Activated T-helper 9 cell treated with anti-CD3 and anti-CD28 coated beads, Interleukin-2, amount 50 U/mL, for 16 hours (primary cell): ENCODE measurements at regions not wholly inside any gene's neighbourhood (a gene's known extent, or its start where the extent isn't known, plus 50 kb on each side); places are given as distances from the start of the nearest gene placed in this dataset.

ENCODE experiments used
- DNase-seq: peaks from one replicate; pipeline ENCODE4 v3.0.0-alpha.2; 2020; ENCODE audit warnings: low read depth

DNA sequence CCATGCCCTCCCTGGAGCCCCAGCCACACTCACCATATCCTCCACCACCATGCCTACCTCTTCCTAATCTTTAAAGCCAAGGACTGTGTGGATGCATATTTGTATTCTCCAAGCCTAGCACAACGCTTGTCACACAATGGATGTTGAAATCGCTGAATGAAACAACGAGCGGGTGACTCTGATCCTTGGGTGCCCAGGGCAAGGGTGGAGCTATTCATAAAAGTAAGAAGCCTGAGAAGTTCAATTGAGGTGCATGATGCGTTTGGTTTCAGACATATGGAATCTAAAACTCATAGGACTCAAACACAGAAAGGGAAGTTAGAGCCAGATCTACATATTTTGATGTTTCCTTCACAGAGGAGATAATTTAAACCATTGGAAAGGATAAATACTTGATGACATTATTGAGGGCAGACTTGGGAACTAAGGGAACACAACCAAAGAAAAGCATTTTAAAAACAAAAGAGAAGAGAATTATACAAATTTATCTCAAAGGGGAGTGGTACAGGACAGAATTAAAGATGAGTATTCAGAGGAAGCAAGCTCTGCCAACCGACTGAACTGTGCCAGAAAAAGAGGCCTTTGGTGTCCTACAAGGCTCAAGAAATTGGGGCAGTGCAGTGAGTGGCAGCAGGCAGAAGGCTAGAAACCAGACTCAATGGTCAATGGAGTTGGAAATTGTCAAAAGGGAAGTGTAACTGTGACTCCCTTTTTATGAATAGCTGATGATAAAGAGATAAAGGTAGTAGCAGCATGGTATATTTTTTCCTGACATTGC lies 200.6 kb upstream of the NCKAP5 start:
- DNase-seq = no peak

DNA sequence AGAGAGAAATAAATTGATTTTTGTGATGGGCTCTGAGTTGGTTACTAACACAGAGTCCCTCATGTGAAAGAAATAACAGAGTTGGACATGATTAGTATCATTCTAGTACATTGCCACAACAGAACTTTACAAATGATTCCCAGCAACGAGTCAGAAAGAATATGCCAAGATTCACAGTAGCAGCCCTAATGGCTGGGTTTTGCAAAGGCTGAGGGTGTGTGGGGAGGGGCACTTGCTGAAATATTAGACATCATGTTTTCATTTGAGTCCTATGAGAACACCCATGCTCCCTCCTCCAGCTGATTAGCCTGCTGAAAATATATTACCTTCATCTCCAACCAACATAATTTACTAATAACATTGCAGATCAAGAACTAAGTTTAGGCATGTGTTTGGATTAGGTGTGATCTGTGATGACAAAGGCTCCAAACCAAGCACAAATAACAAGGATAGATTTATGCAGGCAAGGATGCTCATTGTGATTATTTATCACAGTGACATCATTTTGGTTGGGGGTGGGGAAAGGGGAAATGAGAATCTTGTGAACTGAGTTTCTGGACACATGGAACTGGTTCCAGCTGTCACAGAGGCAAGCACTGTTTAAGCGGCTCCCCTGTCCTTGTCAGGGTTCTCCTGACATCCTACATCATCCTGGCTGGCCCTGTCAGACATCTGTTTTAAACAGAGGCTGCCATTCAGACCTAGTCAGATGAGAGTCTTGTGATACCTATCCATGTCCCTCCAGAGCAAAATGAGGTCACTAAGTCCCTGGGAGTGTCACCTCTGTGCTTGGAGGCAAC lies 205.8 kb upstream of the NCKAP5 start:
- DNase-seq = no peak

DNA sequence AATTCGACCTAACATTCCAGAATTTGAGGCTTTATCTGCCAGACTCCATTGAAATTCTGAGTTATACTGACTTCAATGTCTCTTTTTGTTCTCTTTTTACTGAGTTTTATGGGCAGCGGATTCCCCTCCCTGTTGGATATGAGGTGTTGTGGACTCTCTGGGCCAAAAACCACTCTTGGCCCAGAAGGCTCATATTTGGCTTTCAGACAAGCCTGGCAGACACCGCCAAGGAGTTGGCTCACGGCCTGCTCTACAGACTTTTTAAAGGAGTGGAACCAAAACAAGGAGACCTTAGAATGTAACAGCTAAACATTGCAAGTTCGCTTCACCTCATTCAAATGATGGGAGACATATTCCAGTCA lies 206.4 kb upstream of the NCKAP5 start:
- no peak for DNase-seq

DNA sequence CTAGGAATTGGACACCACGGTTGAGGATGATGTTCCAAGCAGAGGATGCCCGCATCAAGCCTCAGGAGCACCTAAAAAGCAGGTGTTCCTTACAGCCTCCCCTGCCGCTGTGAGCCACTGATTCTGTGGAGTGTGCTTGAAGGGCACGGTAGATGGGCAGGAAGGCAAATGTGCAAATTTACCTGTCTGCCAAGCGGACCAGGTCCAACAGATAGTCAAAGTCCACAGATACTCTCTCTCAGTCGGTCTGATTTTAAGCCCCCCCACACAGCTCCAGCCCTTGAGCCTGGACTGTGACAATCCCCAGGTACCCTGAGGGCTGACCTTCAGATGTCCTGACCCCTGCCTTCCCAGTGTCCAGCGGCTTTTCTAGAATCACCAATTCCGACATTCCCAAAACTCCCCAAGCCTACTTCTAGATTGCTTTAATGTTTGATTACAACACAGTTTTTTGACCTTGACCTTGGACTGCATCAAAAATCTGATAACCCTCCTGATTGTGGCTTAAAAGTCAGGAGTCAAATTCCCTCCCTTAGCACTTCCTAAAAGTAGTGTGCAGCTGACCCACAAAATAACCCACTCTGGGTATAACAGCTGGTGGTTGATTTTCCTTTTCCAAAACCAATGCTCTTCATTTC lies 208.8 kb upstream of the NCKAP5 start:
- no peak for DNase-seq

DNA sequence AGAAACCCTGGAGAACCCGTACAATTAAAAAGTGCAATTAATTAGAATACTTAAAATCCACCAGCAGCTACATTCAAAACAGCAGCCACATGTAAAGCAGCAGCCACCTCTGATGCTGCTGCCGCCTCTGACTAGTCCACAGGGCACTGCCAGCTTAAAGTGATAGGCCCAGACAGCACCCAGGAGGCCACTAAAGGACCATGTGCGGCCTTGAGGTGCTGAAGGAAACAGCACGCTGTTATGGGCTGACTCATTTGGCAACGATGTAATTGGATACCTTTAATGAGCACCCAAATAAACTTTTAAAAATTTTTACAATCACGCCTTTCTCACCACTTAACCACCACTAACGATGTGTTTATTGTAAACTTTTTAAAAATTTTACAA lies 209.3 kb upstream of the NCKAP5 start:
- no peak for DNase-seq

DNA sequence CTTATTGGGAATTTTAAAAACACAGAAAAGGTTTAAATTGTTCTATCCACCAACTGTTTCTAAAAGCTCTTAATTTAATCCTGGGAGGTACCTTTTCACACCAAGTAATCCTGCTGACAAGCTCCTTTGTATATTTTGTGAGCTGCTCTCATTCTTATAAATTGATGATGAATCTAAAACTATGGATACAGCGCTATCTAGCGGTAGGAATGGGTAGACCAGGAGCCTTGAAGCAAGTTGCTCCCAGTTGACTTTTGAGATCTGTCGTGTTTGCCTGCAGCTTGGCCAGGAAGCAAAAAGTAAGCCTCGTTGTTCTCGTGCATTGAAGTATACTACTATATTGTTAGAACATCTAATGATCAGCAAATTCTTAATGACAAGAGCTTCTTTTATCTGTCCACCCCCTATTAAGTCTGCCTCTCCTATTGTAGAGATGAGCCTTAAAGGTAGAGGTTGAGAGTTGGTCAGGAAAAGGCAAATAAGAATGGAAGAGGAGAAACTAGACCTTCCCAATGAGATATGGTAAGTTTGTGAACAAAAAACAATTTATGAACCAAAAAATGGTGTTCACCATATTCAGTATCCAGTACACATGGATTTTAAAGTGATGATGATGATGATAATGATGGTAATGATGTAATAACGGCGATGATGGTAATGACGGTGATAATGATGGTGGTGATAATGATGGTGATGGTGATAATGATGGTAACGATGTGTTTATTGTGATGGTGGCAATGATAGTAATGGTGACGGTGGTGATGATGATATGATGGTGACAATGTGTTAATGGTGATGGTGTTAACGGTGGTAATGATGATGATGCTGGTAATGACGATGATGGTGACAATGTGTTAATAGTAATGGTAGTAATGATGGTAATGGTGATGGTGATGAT lies 212.1 kb upstream of the NCKAP5 start:
- no peak for DNase-seq

DNA sequence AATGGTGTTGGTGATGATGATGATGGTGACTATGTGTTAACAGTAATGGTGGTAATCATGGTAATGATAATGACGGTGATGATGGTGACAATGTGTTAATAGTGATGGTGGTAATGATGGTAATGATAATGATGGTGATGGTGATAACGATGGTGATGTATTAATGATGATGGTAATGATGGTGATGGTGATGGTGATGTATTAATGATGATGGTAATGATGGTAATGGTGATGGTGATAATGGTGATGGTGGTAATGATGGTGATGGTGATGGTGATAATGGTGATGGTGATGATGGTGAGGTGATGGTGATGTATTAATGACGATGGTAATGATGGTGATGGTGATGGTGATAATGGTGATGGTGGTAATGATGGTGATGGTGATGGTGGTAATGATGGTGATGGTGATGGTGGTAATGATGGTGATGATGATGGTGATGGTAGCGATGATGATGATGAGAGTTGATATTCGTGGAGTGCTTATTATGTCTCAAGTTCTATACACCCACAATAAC lies 212.8 kb upstream of the NCKAP5 start:
- DNase-seq = no peak

DNA sequence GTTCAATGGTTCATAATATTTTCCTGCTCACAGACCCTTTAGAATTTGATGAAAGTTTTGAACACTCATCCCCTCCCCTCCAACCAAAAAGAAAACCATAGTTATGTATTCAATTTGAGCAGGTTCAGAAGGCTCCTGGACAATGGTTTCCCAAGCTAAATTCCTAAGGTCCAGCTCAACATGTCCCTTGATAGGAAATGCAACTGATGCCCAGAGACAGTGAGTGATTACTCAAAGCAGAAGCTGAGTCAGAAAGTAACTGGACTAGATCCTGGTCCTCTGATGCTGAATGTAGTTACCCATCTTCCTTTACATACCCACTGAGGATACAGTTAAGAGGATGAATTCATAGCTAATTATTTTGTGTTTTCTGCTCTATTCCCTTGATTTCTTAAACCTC lies 218.9 kb upstream of the NCKAP5 start:
- no peak for DNase-seq

DNA sequence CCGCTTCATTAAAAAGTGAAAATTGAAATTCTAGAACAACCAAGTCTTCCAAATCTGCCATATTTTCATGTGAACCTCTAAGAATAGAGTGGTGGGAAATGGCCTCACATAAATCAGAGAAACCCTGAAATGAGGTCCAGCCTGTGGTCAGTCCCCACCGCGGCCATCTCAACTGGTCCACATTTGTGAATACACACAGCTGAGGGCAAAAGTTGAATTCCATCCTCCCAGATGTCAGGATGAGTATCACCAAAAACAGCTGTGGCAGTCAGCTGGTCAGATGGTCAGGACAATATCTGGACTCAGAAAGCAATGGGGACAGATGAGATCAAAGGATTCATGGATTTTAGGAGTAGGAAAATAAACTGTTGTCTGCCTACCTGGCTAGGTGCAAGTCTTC lies 219.4 kb upstream of the NCKAP5 start:
- no peak for DNase-seq

DNA sequence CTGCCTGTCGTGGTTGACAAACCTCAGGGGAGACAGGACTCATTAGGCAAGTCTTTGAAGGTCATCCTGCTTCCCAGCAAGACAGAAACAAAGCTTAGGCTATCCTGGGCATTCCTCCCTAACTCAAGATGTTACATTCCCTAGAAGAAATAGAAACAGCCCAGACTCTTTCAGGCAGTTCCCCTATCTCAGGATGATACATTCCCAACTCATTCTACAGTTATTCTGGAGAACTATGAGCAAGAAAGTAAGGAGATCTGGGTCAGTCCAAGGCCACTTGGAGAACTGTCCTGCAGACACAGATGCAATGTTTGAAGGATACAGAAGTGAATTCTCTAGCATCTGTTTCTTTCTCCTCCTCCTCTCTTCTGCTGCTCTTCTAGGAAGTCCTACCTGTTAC lies 220.1 kb upstream of the NCKAP5 start:
- no peak for DNase-seq

DNA sequence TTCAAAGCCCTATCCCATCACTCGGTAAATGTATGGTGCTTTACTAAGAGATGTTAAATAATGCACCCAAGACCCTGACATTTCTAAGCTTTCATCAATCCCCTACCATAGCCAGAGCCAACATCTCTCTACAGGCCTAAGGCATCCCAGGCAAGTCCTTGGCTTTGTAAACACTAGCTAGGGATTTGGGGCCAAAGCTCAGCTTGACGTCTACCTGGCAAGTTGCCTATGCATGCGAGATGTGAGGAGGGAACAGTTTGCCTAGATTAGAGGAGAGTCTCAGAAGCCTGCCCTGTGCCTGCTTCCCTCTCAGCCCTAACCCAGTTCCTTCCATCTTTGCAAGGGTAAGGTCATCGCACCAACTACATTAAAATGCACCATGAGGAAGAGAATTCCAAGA lies 221.5 kb upstream of the NCKAP5 start:
- no peak for DNase-seq

DNA sequence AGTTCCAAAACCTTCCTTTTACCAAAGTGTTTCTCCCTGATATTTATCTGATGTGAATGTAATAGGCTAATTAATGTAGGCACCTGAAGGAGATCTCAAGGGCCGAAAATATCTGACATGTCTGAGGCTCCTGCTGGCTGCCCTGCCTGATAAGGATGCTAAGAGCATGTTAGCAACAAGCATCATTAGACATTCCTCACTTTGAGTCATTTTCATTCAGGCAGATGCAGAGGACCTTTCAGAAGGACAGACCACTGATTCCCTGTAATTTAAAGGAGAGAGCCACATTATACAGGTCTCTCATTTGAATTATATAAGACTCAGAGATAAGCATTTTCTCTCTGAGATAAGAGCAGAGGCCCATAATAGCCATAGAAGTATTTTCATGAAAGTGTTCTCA lies 222.4 kb upstream of the NCKAP5 start:
- no peak for DNase-seq

DNA sequence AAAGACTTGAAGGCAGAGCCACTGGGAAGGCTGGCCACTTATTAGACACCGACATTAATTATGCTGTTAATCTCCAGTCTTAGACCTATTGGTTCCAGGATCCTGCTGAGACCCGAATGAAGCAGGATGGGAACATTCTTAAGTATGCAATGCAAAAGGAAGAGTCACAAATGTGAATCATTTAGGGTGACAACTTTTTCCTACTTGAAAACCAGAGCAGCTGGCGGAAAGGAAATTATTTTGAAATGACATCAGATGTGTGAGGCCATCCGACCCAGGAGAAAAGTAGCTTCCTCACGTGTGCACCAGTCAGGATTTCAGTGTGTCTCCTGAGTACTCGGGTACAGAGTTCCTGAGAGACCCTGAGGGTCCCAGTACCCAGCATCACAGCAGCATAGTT lies 222.9 kb upstream of the NCKAP5 start:
- DNase-seq = no peak

DNA sequence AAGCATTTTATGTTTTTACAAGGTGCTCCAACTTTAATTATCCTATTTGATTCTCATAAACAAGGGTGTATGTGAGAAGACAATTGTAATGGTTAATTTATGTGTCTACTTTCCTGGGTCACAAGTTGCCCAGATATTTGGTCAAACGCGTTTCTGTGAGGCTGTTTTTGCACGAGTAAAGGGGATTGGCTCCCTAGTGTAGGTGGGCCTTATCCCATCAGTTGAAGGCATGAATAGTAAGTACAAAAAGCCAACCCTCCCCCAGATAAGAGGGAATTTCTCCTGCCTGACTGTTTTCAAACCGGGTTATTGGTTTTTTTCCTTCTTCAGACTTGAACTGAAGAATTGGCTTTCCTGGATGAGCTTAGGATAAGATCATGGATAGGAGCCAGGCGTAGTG lies 224.0 kb upstream of the NCKAP5 start:
- DNase-seq = no peak

DNA sequence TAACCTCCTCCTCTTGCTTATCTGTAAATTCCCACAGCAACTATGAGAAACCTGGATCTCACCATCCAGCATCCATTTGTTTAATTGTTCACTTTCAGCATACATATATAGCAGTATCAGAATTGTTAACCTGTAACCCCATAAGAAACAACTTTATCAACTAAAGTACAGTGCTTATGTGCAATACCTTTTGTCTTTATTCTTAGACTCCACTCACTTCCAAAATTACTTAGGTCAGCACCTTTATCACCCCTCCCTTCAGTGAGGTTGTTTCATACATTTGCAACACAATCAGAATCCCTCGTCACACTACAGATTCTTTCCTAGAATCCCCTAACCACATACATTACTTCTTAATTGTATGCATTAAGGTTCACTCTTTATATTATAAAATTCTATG lies 225.9 kb upstream of the NCKAP5 start:
- DNase-seq = no peak

DNA sequence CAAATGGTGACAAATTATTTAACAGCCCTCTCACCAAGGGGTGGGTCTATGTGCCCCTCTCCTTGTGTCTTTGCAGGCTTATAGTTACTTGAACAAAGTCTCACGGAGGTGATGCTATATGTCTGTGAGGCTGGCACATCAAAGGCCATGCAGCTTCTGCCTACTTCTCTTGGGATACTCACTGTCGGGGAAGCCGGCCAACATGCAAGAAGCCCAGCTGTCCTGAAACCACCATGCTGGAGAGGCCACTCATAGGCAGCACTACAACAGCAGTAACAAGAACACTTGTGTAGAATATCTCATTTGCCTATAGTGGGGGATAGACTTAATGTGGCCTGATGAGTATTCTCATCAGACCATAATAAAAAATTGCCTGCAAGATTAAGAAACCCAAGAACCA lies 233.7 kb upstream of the NCKAP5 start:
- no peak for DNase-seq

DNA sequence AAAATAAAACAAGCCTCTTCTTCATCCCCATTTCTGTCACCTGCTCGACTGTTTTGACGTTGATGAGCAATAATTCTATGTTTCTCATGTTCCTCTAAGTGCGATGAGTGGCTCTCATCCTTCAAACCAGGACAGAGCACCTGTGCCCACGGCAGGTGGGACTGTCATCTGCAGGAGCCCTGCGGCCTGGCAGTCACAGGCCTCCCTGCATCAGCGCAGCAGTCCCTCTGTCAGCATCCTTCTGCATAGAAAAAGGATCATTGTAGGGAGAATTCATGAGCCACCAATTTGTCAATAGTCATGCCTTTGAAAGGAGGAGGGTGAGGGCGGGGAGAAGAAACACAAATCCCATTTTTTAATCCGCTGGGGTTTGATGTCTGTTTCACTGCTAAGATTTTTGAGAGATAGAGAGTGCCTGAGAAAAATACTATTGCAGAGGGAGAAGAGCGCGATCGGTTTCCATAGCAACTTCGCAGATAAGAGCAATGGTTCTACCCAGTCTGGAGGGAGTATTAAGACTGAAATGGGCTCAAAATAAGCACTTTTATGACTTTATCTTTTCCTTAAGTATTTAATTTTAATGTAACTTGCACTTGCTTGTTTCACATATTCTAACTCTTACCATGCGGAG lies 234.3 kb upstream of the NCKAP5 start:
- no peak for DNase-seq

DNA sequence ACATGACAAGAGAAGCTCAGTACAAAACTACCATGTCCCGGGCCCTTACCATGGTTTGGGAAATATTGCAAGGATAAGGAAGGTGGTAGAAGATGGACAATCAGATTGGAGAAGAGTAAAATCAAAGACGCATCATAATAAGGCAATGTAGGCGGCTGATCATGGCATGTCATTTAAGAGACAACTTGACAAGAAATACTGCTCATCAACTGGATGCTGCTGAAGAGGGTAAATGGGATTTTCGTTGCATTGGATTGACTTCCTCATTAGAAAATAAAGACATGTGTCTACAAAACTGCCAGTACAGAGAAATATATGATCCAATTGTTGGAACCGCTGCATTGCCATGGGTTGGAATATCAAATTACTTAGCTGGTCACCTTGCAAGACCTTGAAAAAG lies 238.3 kb upstream of the NCKAP5 start:
- DNase-seq = no peak

DNA sequence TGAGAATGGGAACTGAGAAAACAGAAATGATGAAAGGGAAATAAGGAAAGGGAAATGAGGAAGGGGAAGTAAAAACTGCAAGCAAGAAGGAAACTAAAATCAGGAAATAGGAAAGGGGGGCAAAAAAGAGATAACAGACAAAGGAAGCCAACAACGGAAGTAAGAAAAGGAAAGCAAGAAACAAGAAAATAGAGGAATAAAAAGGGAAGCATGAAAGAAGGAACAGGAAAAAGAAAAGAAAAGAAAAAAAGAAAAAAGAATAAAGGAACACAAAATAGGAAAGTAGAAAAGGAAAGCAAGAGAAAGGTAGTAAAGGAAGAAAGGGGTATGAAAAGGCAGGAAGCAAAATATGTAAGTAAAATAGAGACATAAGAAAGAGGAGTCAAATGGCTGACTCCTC lies 241.2 kb upstream of the NCKAP5 start:
- DNase-seq = no peak

DNA sequence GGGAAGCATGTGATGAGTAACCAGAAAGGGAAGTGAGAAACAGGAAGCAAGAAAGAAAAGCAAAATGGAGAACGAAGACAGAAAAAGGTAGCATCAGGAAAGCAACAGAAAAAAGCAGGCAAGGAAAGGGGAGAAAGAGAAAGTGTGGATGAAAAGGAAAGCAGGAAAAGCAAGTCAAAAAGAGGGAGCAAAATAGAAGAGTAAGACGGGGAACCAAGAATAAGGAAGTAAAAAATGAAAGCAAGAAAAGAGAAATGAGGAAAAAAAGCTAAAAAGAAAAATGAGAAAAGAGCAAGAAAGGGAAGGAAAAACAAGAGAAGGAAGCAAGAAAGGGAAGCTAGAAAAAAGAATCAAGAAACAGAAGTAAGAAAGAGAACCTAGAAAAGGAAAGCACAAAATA lies 242.3 kb upstream of the NCKAP5 start:
- DNase-seq = no peak

DNA sequence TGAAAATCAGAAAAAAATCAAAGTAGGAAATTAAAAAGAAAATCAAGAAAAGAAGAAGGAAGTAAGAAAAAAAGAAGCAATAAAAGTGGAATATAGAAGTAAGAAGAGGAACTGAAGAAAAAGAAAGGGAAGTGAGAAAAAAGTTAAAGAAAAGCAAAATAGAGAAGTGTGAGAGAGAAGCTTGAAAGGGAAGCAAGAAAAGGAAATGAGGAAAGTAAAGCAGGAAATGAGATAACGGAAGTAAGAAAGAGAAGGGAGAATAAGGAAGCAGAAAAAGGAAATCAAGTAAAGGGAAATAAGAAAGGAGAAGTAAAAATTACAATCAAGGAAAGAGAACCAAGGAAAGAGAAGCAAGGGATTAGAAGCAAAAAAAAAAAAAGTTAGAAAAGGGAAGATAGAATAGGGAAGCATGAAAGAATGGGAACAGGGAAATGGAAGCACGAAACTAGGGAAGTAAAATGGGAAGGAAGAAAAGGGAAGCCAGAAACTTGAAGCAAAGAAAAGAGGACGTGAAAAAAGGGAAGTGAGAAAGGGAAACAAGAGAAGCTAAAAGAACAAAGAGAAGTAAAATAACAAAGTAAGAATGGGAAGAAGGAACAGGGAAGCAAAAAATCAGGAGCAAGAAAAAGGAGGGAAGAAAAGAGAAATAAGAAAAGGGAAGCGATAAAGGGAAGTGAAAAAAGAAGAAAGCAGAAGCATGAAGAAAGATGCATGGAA lies 243.3 kb upstream of the NCKAP5 start:
- no peak for DNase-seq
